Peyer's patch (tissue), 4 donors: ENCODE measurements at regions not wholly inside any gene's neighbourhood (a gene's known extent, or its start where the extent isn't known, plus 50 kb on each side); places are given as distances from the start of the nearest gene placed in this dataset.

ENCODE experiments used
- CTCF ChIP-seq, 6 experiments: fragments of 450-650 bp in 4 of 6; fragments of 200-600 bp in 2 of 6; sonication (generic) in 1 of 6; IDR thresholded peaks; one replicate each; pipeline ENCODE4 v1.5.1; 2017 to 2019; ENCODE audit warnings: antibody characterized with exemption in 6 of 6, mild to moderate bottlenecking in 3 of 6, moderate library complexity in 1 of 6
- POLR2A ChIP-seq, 2 donors: fragments of 450-650 bp; IDR thresholded peaks; one replicate each; pipeline ENCODE4 v1.5.1; 2017; ENCODE audit warnings: antibody characterized with exemption in 2 of 2, mild to moderate bottlenecking in 2 of 2, moderate library complexity in 2 of 2

DNA sequence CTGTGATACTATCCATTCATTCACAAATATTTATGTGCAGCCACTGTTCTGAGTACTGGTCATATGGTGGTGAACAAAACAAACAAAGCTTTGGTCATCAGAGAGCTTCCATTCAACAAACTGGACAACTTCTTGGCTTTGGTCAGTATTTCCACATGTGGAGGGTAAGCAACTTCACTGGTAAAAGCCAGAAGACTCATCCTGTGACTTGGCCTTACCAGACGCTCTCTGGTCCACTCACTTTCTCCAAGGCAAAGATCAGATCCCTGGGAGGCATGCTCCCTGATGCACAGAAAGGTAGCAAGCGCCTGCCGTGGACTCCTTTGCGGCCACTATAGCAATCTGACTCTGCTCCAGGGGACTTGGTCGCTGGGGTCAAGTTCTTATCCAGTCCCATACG is 179.5 kb downstream of the EN1 start:
- TF ChIP-seq POLR2A (IDR thresholded peaks at IDR 0.05) (no peak), CTCF (IDR thresholded peaks at IDR 0.05) (no peak)
